ENCODE measurements at regions not wholly inside any gene's neighbourhood (a gene's known extent, or its start where the extent isn't known, plus 50 kb on each side); places are given as distances from the start of the nearest gene placed in this dataset.

- TF ChIP-seq CTCF (IDR thresholded peaks at IDR 0.05) (no peak), POLR2A (IDR thresholded peaks at IDR 0.05) (no peak)
Measured at GRCh38 chr13:64746845-64747244, 2483.3 kb downstream of the PCDH9 start.

Measured in ovary (tissue), 3 donors.